CD4-positive, CD25-positive, alpha-beta regulatory T cell (primary cell): ENCODE measurements at regions not wholly inside any gene's neighbourhood (a gene's known extent, or its start where the extent isn't known, plus 50 kb on each side); places are given as distances from the start of the nearest gene placed in this dataset.
"Not testable (repeated sequence)": the region's sequence is repeated elsewhere in the genome, so short reads cannot be mapped to it uniquely, and the experiment has no call there.

Experiments
- ATAC-seq, 2 donors: fragments of 150-1000 bp; cut with Tn5 transposase; one replicate each; pipeline ENCODE4 v1.10.0; 2021; ENCODE audit warnings: low read depth in 2 of 2, moderate number of reproducible peaks in 2 of 2, moderate library complexity in 1 of 2
- DNase-seq, 3 donors: peaks; one replicate each; pipeline versions ENCODE4 v3.0.0 to v3.0.0-alpha.2; 2012 to 2022; ENCODE audit warnings: mixed read lengths in 1 of 3
- H3K27ac ChIP-seq: one replicate; pipeline ENCODE4 v1.7.0; 2013; ENCODE audit warnings: mild to moderate bottlenecking, low read length; ENCODE audit not compliant: insufficient read depth, poor library complexity, severe bottlenecking
- H3K27me3 ChIP-seq: one replicate; pipeline ENCODE4 v1.7.0; 2013; ENCODE audit warnings: low read length; ENCODE audit not compliant: control insufficient read depth, insufficient read depth
- H3K36me3 ChIP-seq: one replicate; pipeline ENCODE4 v1.7.0; 2013; ENCODE audit warnings: mild to moderate bottlenecking, low read length, moderate library complexity; ENCODE audit not compliant: control insufficient read depth, insufficient read depth
- H3K4me1 ChIP-seq: 2 replicates; pipeline ENCODE4 v1.7.0; 2013; ENCODE audit warnings: mild to moderate bottlenecking, low read length; ENCODE audit not compliant: insufficient read depth, control insufficient read depth, poor library complexity, severe bottlenecking
- H3K4me3 ChIP-seq: one replicate; pipeline ENCODE4 v1.7.0; 2013; ENCODE audit warnings: low read depth, mild to moderate bottlenecking, low read length, moderate library complexity
- H3K9me3 ChIP-seq, 2 experiments: 1 replicate in 1 of 2; 2 replicates in 1 of 2; pipeline ENCODE4 v1.7.0; 2013; ENCODE audit warnings: low read length in 2 of 2, mild to moderate bottlenecking in 1 of 2, moderate library complexity in 1 of 2; ENCODE audit not compliant: control insufficient read depth in 2 of 2
- H3K27ac Mint-ChIP-seq, 3 donors: one replicate each; pipeline ENCODE4 v1.8.0; 2020 to 2022; ENCODE audit warnings: mild to moderate bottlenecking in 3 of 3, mixed read lengths in 3 of 3, moderate library complexity in 2 of 3
- H3K27me3 Mint-ChIP-seq: one replicate; pipeline ENCODE4 v1.8.0; 2022; ENCODE audit warnings: mild to moderate bottlenecking, mixed read lengths
- H3K36me3 Mint-ChIP-seq: one replicate; pipeline ENCODE4 v1.8.0; 2020; ENCODE audit warnings: mixed read lengths
- H3K4me1 Mint-ChIP-seq, 4 donors: one replicate each; pipeline ENCODE4 v1.8.0; 2020 to 2022; ENCODE audit warnings: mixed read lengths in 4 of 4, mild to moderate bottlenecking in 1 of 4
- H3K4me3 Mint-ChIP-seq, 4 donors: one replicate each; pipeline ENCODE4 v1.8.0; 2020 to 2022; ENCODE audit warnings: mild to moderate bottlenecking in 4 of 4, mixed read lengths in 4 of 4, moderate library complexity in 3 of 4
- H3K9me3 Mint-ChIP-seq, 7 donors: one replicate each; pipeline ENCODE4 v1.8.0; 2020 to 2022; ENCODE audit warnings: mixed read lengths in 7 of 7, mild to moderate bottlenecking in 3 of 7, moderate library complexity in 2 of 7

DNA sequence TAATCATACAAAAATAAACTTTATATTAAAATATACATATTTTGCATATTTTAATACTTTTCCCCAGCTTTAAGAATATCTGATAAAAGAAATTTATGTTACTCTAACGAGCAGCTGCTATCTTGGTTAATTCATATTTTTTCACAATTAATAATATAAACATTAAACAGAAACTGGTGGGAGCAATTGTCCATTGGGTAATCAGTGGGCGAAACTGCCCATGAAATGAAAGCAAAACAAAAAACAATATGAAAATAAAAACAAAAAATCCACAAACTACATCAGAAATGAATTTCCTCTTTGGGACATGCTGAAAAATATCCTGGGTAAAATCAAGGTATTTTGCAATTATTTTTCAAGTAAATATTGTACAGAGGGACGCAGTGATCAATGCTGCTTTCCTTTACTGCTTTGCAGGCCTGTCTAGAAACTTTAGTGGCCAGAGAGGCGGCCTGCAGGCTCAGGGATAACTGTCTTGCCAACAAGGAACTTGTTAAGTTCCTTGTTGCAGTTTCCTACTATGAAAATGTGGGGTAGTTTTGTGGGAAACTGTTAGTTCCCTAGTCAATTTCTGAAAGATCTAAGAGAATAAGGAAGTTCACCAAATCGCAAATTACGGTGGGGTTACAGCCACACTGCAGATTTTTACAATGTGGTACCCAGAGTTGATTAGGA, 309.0 kb upstream of the PLGLB2 start:
- H3K4me3 Mint-ChIP-seq, H3K4me1 Mint-ChIP-seq, H3K4me3 ChIP-seq, H3K36me3 ChIP-seq, DNase-seq, H3K27me3 ChIP-seq, H3K4me1 ChIP-seq, H3K9me3 Mint-ChIP-seq, ATAC-seq, H3K36me3 Mint-ChIP-seq, H3K27me3 Mint-ChIP-seq, H3K27ac ChIP-seq, H3K9me3 ChIP-seq, H3K27ac Mint-ChIP-seq: not testable (repeated sequence)

- H3K9me3 ChIP-seq, H3K27me3 ChIP-seq, DNase-seq, ATAC-seq, H3K27me3 Mint-ChIP-seq, H3K27ac ChIP-seq, H3K36me3 ChIP-seq, H3K4me3 ChIP-seq, H3K9me3 Mint-ChIP-seq, H3K36me3 Mint-ChIP-seq, H3K4me1 ChIP-seq, H3K4me3 Mint-ChIP-seq: not testable (repeated sequence)
- Mint-ChIP-seq H3K27ac (peak overlapping the region in 2 of 3 donors; percentile 80 to 90), H3K4me1 (peaks cover 0 to 11% (median 8%) of the 10 kb centered on the region in 4 donors)
These were observed 308.2 kb upstream of the PLGLB2 start for GRCh38 chr2:87439617-87440204.

- not testable (repeated sequence) for DNase-seq, H3K9me3 ChIP-seq, H3K27ac ChIP-seq, H3K4me3 Mint-ChIP-seq, ATAC-seq, H3K36me3 ChIP-seq, H3K4me1 ChIP-seq, H3K36me3 Mint-ChIP-seq, H3K27me3 Mint-ChIP-seq, H3K4me3 ChIP-seq, H3K27ac Mint-ChIP-seq, H3K9me3 Mint-ChIP-seq, H3K27me3 ChIP-seq
- peaks cover 0 to 17% (median 9%) of the 10 kb centered on the region in 4 donors for H3K4me1 Mint-ChIP-seq
These were observed 307.2 kb upstream of the PLGLB2 start for GRCh38 chr2:87440650-87441049.

GRCh38 chr2:87441375-87441774, 306.5 kb upstream of the PLGLB2 start:
- H3K4me3 ChIP-seq, H3K4me1 ChIP-seq, H3K9me3 ChIP-seq, H3K27me3 ChIP-seq, H3K36me3 ChIP-seq, H3K9me3 Mint-ChIP-seq, ATAC-seq, H3K36me3 Mint-ChIP-seq, DNase-seq, H3K27ac ChIP-seq, H3K27me3 Mint-ChIP-seq, H3K4me3 Mint-ChIP-seq: not testable (repeated sequence)
- Mint-ChIP-seq H3K27ac (peak overlapping the region in 1 of 3 donors; percentile 2), H3K4me1 (peaks cover 0 to 20% (median 11%) of the 10 kb centered on the region in 4 donors)

DNA sequence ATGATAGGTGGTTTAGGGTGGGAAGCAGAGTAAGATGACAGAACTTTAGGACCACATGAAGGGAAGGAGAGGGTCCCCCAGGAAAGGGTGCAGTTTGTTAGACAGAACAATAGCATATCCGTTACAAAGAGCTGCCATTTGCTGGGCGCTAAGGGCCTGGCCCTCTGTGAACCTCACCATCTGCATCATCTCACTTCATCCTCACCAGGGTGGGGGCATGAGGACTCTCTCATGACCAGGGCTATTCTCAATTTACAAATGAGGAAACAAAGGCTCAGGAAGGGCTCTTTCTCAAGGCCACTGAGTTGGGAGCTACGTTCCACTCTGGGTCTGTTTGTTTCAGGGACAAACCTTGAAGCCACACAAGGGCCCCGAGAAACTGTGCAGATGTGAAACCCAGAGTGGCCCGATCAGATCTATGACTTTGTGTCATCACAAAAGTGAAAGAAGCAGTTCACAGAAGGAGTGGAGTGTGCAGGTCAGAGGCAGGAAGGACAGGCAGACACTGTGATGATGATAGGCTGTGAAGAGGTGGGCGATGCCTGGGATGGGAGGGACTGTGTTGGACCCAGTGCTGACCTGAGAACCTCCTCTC, 304.8 kb upstream of the PLGLB2 start:
- DNase-seq, result peak in 1 of 3 donors; percentile 64
- H3K27ac Mint-ChIP-seq, result peak overlapping the region; percentile 49 to 71 (median 63)
- Histone ChIP-seq H3K4me3 (peak overlapping the region; percentile 37), H3K27ac (peak overlapping the region; percentile 57)
- H3K9me3 ChIP-seq, H3K27me3 ChIP-seq, H3K36me3 ChIP-seq, H3K27me3 Mint-ChIP-seq, H3K9me3 Mint-ChIP-seq, H3K36me3 Mint-ChIP-seq, H3K4me1 ChIP-seq: not testable (repeated sequence)
- ATAC-seq, result peak; percentile 65 to 70
- H3K4me3 Mint-ChIP-seq, result peak overlapping the region in 2 of 4 donors; percentile 21 to 26
- H3K4me1 Mint-ChIP-seq, result peaks cover 0 to 20% (median 11%) of the 10 kb centered on the region in 4 donors

DNA sequence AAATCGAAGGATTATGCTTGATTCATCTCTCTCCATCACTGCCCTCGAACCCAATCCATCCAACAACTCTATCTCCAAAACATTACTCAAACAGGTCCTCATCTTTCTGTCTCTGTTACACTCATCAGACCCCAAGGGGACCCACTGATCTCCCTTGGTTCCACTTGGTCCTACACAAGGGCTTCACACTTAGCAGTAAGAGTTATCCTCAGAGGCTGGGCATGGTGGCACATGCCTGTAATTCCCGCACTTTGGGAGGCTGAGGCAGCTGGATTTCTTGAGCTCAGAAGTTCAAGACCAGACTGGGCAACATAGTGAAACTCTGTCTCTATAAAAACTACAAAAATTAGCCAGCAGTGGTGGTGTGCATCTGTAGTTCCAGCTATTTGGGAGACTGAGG, 302.9 kb upstream of the PLGLB2 start:
- not testable (repeated sequence) for H3K27ac ChIP-seq, H3K36me3 Mint-ChIP-seq
- peak overlapping the region in 2 of 3 donors; percentile 42 to 48 for H3K27ac Mint-ChIP-seq

DNA sequence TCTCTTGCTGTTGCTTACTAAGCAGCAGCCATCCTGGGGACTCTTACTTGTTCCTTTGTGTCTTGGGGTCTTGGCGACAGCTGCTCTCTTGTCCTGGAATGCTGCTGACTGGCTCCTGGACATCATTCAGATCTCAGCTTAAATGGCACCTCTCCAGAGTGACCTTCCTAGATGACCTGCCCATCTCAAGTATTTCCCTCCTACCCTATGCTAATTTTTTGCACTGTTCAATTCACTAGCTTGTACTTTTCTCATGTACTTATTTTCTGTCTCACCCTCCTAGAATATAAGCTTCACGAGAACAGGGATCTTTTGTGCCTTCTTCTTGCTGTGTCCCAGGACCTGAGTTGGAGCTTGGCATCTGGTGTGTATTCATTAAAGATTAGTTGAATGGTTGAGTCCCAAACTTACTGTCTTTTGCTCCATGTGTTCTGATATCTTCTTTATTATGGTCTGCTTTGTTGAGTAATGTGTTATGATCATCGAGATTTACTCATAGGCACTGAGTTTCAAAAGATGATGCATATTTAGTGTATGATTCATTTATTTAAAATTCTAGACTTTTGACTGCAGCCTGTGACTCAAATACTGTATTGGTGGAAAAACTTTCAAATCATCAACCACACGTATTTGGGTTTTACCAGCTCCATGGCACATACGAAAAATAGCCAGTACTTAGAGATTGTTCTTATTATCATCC, 302.1 kb upstream of the PLGLB2 start:
- not testable (repeated sequence) for H3K36me3 ChIP-seq
- ATAC-seq, result peak; percentile 40 to 55
- peak overlapping the region in 1 of 3 donors; percentile 52 for H3K27ac Mint-ChIP-seq

More for the DNA sequence above, 302.9 kb upstream of the PLGLB2 start:
- not testable (repeated sequence) for ATAC-seq, H3K9me3 Mint-ChIP-seq, H3K4me1 ChIP-seq, H3K36me3 ChIP-seq, H3K27me3 ChIP-seq, H3K9me3 ChIP-seq, H3K4me3 ChIP-seq, DNase-seq, H3K4me3 Mint-ChIP-seq, H3K27me3 Mint-ChIP-seq
- H3K4me1 Mint-ChIP-seq, result peaks cover 0 to 20% (median 11%) of the 10 kb centered on the region in 4 donors

More for the DNA sequence above, 302.1 kb upstream of the PLGLB2 start:
- H3K9me3 Mint-ChIP-seq, H3K4me1 ChIP-seq, H3K27ac ChIP-seq, H3K27me3 Mint-ChIP-seq, H3K4me3 ChIP-seq, H3K27me3 ChIP-seq, H3K36me3 Mint-ChIP-seq, H3K9me3 ChIP-seq, H3K4me3 Mint-ChIP-seq, DNase-seq: not testable (repeated sequence)
- H3K4me1 Mint-ChIP-seq, result peaks cover 0 to 20% (median 11%) of the 10 kb centered on the region in 4 donors
